ENCODE measurements at regions not wholly inside any gene's neighbourhood (a gene's known extent, or its start where the extent isn't known, plus 50 kb on each side); places are given as distances from the start of the nearest gene placed in this dataset.
"Not testable (repeated sequence)": the region's sequence is repeated elsewhere in the genome, so short reads cannot be mapped to it uniquely, and the experiment has no call there.

DNA sequence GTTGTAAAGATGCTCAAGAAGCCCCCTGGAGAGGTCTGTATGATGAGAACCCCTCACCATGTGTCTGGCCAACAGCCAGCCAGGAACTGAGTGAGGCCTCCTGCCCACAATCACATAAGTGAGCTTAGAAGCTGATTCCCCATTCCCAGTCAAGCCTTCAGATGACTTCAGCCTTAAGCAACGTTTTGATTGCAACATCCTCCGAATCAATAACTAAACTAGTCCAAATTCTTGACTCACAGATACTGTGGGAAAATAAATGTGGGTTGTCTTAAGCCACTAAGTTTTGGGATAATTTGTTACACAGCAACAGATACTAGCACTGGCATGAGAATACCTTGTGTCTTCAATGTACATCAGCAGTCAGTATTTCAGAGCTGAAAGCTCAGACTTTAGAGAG is 54.5 kb upstream of the HS3ST4 start:
- no peak for DNase-seq

DNA sequence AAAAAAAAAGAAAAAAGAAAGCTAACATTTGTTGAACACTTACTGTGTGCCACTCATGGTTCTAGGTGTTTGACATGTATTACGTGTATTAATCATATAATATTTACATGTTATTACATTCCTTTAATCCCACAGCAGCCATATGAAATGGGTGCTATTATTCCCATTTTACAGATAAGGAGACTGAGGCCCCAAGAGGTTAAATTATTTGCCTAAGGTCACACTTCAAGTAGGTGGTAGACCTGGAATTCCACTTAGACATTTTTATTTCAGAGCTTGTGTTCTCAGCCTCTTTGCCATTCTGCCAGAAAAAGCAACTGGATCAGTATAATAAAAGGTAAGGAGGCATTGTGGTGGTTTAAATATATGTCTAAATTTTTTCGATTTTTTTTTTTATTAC is 55.1 kb upstream of the HS3ST4 start:
- DNase-seq: no peak

DNA sequence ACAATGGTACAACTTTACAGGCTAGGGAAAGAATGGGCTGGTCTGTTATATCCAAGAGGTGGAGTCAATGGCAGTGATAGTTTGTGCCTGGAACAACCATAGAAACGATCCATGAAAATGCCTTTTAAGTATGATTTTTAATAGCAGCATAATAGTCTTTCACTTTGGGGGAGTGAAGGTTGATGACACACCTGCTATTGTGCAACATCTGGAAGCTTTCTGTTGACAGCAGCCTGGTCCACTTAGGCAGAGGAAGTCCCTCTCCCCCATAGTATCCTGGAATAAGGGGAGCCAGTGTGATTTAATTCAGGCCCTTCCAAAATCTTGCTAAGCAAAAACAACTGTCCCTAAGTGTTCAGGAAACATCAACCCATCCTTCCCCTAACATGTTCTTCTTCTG is 56.3 kb upstream of the HS3ST4 start:
- no peak for DNase-seq

DNA sequence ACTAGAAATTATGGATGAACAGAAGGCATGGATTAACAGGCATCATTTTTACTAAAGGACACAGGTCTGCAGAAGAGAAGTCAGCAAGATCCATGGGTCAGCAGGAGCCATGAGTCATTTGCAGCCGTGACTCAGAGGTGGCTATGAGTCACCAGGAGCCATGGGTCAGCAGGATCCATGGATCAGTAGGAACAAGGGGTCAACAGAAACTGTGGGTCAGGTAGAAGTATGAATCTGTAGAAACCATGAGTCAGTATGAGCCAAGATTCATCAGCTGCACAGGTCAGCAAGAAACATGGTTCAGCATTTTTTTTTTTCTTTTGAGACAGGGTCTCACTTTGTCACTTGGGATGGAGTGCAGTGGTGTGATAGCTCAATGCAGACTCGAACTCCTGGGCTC is 58.2 kb upstream of the HS3ST4 start:
- no peak for DNase-seq

DNA sequence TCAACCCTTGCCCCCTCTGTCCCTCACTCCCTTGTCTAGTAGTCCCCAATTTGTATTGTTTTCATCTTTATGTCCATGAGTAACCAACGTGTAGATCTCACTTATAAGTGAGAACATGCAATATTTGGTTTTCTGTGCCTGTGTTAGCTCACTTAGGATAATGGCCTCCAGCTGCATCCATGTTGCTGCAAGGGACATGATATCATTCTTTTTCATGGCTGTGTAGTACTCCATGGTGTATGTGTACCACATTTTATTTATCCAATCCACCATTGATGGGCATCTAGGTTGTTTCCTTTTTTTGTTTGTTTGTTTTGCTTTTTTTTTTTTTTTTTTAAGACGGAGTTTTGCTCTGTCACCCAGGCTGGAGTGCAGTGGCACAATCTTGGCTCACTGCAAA is 63.0 kb upstream of the HS3ST4 start:
- DNase-seq: no peak

DNA sequence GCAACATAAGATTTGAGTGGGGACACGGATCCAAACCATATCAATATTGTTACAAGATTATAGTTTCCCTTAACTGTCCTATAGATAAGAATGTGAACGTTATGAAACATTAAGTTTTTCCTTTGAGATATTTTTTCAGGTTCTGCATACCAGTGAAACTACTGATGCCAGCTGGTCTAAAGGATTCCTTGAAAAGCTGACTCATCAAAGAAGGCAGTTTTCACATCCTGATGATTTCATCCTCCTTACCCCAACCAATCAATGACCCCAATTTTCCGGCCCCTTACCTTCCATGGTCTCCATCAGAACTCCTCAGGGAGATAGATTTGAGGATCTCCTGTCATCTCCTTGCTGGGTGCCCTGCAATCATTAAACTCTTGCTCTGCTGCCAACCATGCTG is 64.1 kb upstream of the HS3ST4 start:
- DNase-seq: no peak

DNA sequence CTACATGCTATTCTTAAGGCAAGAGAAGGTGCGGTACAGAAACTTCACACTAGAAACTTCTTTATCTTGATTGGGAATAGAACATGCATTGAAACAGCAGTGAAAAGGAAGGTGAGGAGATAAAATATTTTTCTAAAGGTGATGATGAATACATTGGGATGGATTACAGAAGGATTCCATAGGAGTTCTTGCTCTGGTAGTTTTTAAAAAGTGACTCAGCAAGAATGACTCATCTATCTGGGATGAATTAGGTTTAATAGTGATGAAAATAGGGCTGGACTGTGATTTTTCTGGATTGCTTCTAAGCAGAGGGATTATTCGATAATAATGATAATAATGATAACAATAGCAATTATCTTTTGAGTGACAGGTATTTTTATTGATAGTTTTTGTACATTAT is 65.6 kb upstream of the HS3ST4 start:
- no peak for DNase-seq

DNA sequence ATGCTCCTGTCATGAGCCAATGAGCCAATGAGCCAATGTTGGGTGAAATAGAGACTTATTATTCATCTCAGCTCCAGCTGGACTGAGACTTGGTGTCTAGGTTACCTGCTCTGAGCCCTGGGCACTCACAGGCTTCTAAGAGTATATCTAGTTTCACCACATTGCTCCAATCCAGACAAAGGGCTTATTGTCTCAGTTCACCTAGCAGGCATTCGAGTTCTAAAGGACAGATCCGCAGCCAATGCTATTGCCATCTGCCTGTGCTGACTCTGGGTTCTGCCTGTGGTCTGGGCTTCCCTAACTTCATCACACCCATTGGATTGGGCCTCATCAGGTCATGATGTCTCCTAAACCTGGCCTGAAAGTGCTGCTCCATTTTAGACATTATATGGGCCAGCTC is 66.1 kb upstream of the HS3ST4 start:
- no peak for DNase-seq

DNA sequence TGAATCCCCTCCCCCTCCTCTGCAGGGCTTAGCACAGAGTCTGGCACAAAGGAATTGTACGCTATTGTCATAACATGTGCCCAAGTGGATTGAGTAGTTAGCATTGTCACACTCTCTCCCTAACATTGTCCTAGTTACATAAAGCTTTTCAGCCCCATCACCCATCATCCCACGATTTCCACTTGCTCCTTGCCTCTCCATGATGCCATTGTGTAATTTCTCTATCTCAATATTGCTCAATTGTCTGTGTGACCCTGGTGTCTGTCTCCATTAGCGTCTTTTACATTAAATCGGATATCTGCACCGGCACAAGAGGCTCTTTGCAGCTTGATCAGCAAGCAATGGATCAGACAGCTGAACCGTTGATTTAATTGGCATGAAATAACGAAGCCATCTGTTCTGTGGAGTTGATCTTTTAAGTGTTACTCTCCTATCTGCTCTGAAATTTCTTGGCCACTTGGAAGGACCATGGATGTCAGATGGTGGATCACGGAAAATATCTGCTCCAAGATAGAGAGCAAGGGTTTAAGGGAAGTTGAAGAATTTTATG is 77.0 kb upstream of the HS3ST4 start:
- DNase-seq: peak; percentile 94

DNA sequence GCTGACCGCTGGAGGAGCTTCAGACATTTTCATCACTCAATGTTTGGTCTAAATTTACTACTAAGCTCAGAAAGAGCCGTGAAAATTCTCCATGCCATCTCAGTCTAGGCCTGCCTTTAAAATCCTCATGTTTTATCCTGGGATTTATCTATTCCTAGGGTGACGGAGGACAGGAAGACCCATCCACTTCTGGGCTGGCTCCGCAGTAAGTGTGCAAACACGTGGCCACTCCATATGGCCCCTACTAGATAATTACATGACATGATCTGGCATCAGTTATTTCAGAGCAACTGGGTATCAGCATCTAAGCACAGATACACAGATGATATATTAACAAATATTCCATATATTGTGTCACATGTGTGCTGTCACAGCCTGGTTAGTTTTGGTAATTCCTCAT is 77.8 kb upstream of the HS3ST4 start:
- peak; percentile 37 for DNase-seq

DNA sequence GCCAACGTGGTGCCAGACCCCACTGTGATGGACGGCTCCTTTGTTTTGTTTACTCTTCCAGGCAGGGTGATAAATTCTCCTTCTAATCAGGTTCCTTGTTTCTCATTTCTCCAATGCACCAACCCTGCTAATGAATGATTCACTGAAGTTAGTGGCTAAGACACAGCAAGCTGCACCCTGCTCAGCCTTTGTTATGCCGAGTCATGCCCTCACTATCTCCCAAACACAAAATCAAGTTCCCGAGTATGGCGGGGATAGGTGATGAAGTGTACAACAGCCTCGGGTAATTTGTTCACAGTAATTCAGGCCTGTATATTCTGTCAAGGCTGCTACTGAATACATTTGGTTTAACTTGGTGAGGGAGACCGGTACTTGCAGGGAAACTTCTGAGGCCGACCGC is 83.8 kb upstream of the HS3ST4 start:
- no peak for DNase-seq

DNA sequence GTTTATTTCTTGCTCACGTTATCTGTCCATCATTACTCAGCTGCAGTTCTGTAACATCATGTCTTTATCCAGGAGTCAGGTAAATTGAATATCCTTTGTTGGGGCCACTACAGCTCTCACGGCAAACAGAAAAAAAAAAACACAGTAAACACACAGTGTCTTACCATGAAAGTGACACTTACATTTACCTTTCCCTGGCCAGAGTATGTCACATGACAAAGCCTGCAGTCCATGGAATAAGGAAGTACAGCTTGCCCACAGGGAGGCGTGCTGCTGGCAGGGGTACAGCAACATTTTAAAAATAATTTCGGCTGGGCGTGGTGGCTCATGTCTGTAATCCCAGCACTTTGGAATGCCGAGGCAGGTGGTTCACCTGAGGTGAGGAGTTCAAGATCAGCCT is 85.7 kb upstream of the HS3ST4 start:
- no peak for DNase-seq

DNA sequence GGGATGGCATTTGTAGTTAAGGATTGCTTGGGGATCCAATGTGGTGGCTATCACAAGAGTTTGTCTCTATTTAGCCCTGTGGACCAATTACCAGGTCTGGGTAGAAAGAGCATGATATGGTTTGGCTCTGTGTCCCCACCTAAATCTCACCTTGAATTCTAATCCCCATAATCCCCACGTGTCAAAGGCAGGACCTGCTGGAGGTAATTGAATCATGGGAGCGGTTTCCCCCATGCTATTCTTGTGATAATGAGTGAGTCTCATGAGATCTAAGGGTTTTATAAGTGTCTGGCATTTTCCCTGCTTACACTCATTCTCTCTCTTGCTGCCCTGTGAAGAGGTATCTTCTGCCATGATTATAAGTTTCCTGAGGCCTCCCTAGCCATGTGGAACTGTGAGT is 86.4 kb upstream of the HS3ST4 start:
- DNase-seq: no peak

DNA sequence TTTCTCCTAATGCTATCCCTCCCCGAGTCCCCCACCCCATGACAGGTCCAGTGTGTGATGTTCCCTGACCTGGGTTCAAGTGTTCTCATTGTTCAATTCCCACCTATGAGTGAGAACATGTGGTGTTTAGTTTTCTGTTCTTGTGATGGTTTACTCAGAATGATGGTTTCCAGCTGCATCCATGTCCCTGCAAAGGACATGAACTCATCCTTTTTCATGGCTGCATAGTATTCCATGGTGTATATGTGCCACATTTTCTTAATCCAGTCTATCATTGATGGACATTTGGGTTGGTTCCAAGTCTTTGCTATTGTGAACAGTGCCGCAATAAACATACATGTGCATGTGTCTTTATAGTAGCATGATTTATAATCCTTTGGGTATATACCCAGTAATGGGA is 90.5 kb upstream of the HS3ST4 start:
- not testable (repeated sequence) for DNase-seq

DNA sequence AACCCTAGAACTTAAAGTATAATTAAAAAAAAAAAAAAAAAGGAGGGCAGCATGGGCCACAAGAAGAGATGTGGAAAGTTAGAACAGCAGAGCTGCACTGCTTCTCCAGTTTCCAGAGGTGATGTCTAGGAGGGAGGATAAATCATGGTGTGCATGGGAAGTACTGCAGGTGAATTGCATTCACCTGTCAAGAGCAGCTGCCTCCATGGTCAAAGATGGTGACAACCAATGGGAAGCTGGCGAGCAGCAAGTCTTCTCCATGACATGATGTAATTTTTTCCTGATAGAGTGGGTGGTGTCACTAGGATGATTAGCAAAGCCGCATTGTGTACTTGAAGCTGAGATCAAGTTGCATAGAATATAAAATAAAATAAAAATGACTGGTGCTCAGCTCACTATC is 95.6 kb upstream of the HS3ST4 start:
- no peak for DNase-seq

DNA sequence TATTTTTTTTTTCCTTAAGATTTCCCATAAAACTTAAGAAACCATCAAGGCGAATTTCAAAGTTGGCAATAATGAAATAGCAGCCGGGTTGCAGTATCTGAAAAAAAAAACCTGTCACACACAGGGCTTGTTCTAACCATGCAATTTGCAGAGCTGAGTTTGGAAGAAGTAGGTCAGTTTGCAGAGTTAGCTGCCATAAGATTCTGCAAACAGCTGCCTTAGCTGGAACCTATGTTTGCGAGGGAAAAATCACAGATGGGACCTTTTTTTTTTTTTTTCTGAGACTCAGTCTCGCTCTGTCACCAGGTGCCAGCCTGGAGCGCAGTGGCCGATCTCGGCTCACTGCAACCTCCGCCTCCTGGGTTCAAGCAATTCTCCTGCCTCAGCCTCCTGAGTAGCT is 98.5 kb upstream of the HS3ST4 start:
- no peak for DNase-seq

DNA sequence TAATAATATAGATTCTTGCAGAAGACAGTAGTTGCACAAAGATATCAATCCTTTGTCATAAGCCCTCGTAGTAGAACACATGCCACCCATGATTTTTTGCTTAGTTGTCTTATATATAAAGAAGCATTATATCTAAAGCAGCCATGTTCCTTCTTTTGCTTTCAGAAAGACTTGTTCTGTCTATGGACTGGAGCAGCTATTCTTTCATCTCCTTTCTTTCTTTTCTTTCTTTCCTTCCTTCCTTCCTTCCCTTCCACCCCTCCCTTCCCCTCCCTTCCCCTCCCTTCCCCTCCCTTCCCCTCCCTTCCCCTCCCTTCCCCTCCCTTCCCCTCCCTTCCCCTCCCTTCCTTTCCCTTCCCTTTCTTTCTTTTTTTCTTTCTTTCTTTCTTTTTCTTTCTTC is 104.0 kb upstream of the HS3ST4 start:
- DNase-seq: no peak

DNA sequence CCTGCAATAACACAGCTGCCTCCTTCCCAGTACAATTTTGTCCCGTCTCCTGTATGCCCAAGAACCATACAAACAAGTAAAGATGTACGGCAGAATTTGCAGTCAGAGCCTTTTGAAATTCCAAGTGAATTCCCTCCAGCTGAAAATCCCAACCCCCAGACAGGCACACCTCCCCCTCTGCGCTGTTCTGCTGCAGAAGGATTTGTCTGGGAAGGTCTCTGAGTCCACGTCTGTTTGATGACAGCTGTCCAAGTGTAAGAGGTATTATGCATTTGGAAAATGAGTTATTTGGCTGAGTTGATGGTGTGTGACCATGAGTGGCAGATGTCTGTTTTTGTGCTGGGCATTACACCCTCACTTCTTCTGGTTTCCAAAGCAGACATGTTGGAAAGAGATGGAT is 104.9 kb upstream of the HS3ST4 start:
- DNase-seq: no peak

DNA sequence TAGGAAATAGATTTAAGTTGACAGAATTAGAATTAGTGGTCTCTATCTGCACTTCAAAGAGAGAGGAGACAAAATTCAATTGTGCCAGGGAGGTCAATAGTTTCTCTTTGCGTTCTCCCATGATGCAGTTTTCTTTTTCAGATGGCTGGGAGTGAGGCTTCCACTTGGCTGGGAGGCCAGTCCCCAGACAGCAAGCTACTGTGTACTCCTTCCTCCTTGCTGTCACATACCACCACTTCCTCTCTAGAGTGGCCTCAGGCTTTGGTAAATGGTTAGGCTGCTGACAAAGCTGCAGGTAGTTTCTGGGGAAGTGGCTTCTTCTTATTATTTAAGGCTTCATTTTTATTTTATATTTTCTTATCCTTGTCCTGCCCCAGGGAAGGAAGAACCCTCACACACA is 106.2 kb upstream of the HS3ST4 start:
- DNase-seq: no peak

DNA sequence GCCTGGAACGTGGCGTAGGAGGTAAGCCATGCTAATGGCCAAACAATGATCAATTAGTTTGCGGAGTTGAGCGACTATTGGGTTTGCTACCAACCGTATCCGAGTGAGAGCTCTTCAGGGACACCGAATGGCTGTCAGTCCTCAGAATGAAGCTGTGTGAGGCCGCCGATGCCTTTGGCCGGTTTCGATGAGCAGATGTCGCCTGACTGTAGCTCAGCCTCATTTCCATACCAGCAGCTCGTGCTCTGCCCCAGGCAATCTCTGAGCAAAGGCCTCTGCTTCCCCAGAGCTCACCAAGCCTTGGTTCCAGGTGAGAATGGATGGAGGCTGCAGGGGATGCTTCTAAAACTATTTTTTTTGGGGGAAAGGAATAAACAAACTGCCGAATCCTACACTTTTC is 111.7 kb upstream of the HS3ST4 start:
- no peak for DNase-seq

DNA sequence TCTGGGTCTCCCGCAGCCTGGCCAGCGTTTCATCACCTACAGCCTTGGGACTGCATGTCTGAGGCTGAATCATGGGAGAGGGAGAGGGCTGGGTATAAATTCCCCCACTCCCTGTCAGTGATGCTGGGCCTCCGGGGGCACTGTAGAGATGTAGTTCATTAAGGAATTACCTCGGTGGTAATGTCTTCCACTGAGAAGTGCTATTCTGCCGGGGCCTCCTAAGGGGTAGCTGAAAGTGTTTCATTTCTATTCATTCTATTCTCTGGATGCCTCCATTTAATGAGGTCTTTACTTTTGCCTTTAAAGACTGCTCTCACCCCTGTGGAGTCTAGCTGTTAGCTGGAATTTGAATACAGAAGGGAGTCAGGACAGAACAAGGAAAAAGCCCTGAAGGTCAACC is 116.4 kb upstream of the HS3ST4 start:
- DNase-seq: peak; percentile 54

DNA sequence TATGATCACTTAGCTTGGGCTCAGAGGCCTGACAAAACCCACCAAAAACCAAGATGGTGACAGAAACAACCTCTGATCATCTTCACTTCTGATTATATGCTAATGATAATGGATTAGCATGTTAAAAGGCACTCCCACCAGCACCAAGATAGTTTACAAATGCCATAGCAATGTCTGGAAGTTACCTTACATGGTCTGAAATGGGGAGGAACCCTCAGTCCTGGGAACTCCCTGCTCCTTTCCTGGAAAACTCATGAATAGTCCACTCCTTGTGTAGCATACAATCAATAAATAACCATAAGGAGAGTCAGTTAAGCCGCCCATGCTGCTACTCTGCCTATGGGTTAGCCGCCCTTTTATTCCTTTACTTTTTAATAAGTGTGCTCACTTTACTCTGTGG is 120.0 kb upstream of the HS3ST4 start:
- DNase-seq: no peak

DNA sequence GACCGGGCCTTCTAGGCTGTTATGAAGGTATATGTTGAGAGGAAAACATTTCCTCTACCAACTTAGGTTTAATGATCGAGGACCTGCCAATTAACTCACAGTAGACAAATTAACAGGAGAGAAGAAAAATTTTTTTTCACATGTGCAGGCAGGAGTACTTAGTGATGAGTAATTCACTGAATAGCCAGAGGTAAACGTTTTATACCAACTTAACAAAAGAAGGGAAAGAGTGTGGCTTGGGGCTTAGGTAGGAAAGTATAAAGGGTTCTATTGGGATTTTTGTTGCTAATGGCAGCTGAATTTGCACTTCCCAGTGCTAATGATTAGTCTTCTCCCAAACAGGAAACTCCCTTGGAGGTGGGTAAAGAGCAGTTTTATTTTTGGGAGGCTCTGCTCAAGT is 121.6 kb upstream of the HS3ST4 start:
- no peak for DNase-seq

DNA sequence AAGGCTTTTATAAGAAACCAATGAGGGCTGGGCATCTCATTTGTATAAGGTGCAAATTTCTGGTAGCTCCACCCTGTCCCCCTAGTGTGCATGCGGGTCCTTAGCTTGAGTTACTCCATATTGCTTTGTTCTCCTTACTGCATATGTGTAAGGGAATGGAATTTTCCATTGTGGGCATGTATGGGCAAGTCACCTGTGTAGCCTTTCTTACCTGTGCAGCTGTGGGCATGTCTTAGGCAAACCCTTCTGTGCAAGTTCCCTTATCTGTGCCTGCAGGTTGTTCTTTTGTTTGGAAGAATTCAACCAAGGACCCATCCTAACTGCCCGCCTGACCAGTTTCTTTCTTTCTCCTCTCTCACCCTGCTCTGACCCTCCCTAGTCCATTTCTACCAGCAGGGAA is 122.8 kb upstream of the HS3ST4 start:
- DNase-seq: no peak

DNA sequence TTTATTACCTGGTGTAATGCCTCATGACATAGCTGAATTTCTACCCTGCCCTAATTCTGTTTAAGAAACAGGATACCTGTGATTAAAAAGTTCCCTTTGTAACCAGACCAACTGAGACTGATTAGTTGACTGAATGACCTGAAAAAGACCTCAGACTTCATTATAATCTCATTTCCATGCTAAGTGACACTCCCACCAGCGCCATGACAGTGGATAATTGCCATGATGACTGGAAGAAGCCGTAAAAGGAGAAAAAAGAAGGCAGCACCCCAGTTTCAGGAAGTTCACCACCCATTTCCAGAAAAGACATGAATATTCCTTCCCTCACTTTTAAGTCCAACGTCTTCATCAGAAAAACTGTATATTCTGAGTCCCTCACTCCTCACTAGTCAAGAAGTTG is 125.6 kb upstream of the HS3ST4 start:
- DNase-seq: no peak

DNA sequence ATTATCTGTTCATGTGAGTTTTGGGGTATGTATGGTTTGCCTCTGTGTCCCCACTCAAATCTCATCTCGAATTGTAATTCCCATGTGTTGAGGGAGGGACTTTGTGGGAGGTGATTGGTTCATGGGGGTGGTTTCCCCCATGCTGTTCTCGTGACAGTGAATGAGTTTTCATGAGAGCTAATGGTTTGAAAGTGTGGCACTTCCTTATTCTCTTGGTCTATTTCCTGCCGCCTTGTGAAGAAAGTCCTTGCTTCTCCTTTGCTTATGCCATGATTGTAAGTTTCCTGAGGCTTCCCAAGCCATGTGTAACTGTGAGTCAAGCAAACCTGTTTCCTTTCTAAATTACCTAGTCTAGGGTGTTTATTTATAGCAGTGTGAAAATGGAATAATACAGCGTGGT is 128.1 kb upstream of the HS3ST4 start:
- no peak for DNase-seq

Measured in eye (tissue), 1 donor.